Suprapubic skin (tissue), 4 donors: ENCODE measurements at regions not wholly inside any gene's neighbourhood (a gene's known extent, or its start where the extent isn't known, plus 50 kb on each side); places are given as distances from the start of the nearest gene placed in this dataset.

Experiments used
- DNase-seq, 2 donors: peaks; one replicate each; pipeline ENCODE4 v3.0.0-alpha.2; 2019; ENCODE audit warnings: low spot score in 2 of 2
- H3K27ac ChIP-seq: fragments of 200-600 bp; sonication (generic); one replicate; pipeline ENCODE4 v1.5.1; 2019
- H3K27me3 ChIP-seq: fragments of 200-600 bp; sonication (generic); one replicate; pipeline ENCODE4 v1.5.1; 2019
- H3K36me3 ChIP-seq: fragments of 200-600 bp; sonication (generic); one replicate; pipeline ENCODE4 v1.5.1; 2019
- H3K4me1 ChIP-seq: fragments of 200-600 bp; sonication (generic); one replicate; pipeline ENCODE4 v1.5.1; 2019
- H3K4me3 ChIP-seq: fragments of 200-600 bp; sonication (generic); one replicate; pipeline ENCODE4 v1.5.1; 2019; ENCODE audit warnings: mild to moderate bottlenecking
- H3K9me3 ChIP-seq: fragments of 200-600 bp; sonication (generic); one replicate; pipeline ENCODE4 v1.5.1; 2019
- CTCF ChIP-seq, 2 donors: fragments of 200-600 bp in 1 of 2; fragments of 450-650 bp in 1 of 2; sonication (generic) in 1 of 2; IDR thresholded peaks; one replicate each; pipeline ENCODE4 v1.5.1; 2016 to 2019; ENCODE audit warnings: antibody characterized with exemption in 2 of 2, mild to moderate bottlenecking in 1 of 2, moderate library complexity in 1 of 2
- EP300 ChIP-seq: sonication (generic); formaldehyde crosslinking; IDR thresholded peaks from one replicate; pipeline ENCODE4 v1.6.1; 2017; ENCODE audit warnings: antibody characterized with exemption
- POLR2A ChIP-seq, 2 donors: fragments of 450-650 bp; IDR thresholded peaks; one replicate each; pipeline ENCODE4 v1.6.1; 2017; ENCODE audit warnings: antibody characterized with exemption in 2 of 2, mild to moderate bottlenecking in 2 of 2, moderate library complexity in 2 of 2
- POLR2AphosphoS5 ChIP-seq, 3 donors: sonication (generic); formaldehyde crosslinking; IDR thresholded peaks; one replicate each; pipeline ENCODE4 v1.6.1; 2017; ENCODE audit warnings: antibody characterized with exemption in 3 of 3
- WGBS: methylation state at CpG from one replicate; pipeline ENCODE4 v1.1.5; 2018; 5-methylcytosine and 5-hydroxymethylcytosine counted together

DNA sequence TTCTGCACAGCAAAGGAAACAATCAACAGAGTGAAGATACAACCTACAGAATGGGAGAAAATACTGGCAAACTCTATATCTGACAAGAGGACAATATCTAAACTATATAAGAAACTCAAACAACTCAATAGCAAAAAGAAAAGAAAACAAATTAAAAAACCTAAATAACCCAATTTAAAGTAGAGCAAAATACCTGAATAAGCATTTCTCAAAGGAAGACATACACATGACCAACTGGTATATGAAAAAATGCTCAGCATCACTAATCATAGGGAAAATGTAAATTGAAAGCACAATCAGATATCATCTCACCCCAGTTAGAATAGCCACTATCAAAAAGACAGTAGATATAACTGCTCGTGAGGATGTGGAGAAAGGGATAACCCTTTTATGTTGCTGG lies 87.8 kb upstream of the FOXA2 start:
- WGBS, result 79% methylated on average over 1 of the region's 1 CpG
- Histone ChIP-seq H3K27ac (no peak overlapping the region), H3K4me1 (no peaks in the 10 kb centered on the region), H3K9me3 (peaks cover 16% of the 10 kb centered on the region), H3K4me3 (no peak overlapping the region), H3K27me3 (peaks cover 17% of the 10 kb centered on the region), H3K36me3 (no peaks in the 10 kb centered on the region)
- TF ChIP-seq POLR2A (IDR thresholded peaks at IDR 0.05), result no peak
- no peak for TF ChIP-seq POLR2AphosphoS5 (IDR thresholded peaks at IDR 0.05)
- no peak for TF ChIP-seq CTCF (IDR thresholded peaks at IDR 0.05)
- TF ChIP-seq EP300, result no peak
- no peak for DNase-seq

DNA sequence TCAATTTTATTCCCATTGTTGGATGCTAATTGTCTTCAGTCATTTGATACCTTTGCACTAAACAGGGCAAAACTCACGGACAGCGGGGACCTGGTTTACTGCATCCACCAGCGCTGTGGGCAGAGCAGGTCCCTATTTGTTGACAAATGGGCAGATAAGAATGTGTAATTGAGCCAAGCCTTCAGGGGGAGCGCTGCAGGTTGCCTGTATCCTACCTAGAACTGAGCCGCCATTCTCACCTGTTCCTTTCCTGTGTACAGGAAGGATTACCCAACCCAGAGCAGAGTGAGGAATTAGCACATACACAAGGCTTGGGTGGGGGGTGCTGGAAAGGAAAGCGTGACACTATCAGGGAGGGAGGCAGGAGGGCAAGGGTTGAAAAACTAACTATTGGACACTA lies 89.1 kb upstream of the FOXA2 start:
- Histone ChIP-seq H3K4me1 (no peaks in the 10 kb centered on the region), H3K9me3 (peaks cover 13% of the 10 kb centered on the region), H3K36me3 (no peaks in the 10 kb centered on the region), H3K4me3 (no peak overlapping the region), H3K27ac (no peak overlapping the region), H3K27me3 (peaks cover 24% of the 10 kb centered on the region)
- no peak for TF ChIP-seq CTCF (IDR thresholded peaks at IDR 0.05)
- TF ChIP-seq POLR2A (IDR thresholded peaks at IDR 0.05), result no peak
- TF ChIP-seq EP300, result no peak
- no peak for DNase-seq
- WGBS, result 85% methylated on average over 6 of the region's 6 CpGs

GRCh38 chr20:22675341-22675740 lies 91.0 kb upstream of the FOXA2 start:
- H3K36me3 ChIP-seq, result no peaks in the 10 kb centered on the region

DNA sequence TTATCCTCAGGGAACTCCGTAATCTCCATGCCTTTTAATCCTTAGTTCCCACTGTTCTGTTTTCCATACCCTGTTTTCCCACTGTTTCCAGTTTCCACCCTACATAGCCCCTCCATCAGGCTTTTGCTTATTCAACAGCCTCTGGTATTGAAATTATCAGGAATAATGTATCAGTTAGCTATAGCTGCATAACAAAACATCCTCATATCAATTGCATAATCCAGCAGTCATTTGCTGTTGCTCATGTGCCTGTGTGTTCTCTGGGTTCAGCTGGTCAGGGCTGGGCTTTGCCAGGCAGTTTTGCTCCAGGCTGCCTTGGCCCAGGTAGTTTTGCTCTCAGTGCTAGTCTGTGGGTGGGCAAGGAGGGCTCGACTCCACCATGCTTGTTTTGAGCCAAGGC lies 94.3 kb upstream of the FOXA2 start:
- Histone ChIP-seq H3K4me1 (no peaks in the 10 kb centered on the region), H3K36me3 (no peaks in the 10 kb centered on the region), H3K4me3 (no peak overlapping the region), H3K9me3 (no peaks in the 10 kb centered on the region), H3K27ac (no peak overlapping the region), H3K27me3 (peaks cover 24% of the 10 kb centered on the region)
- 92% methylated on average over 2 of the region's 2 CpGs for WGBS
- TF ChIP-seq EP300, result no peak
- no peak for TF ChIP-seq POLR2A (IDR thresholded peaks at IDR 0.05)
- TF ChIP-seq POLR2AphosphoS5 (IDR thresholded peaks at IDR 0.05), result no peak
- DNase-seq, result no peak

More at GRCh38 chr20:22675341-22675740, 91.0 kb upstream of the FOXA2 start:
- Histone ChIP-seq H3K4me3 (no peak overlapping the region), H3K9me3 (peaks cover 2% of the 10 kb centered on the region), H3K27ac (no peak overlapping the region), H3K27me3 (peaks cover 29% of the 10 kb centered on the region), H3K4me1 (no peaks in the 10 kb centered on the region)
- 69% methylated on average over 10 of the region's 10 CpGs for WGBS
- TF ChIP-seq CTCF (IDR thresholded peaks at IDR 0.05) (no peak), EP300 (no peak), POLR2AphosphoS5 (IDR thresholded peaks at IDR 0.05) (no peak), POLR2A (IDR thresholded peaks at IDR 0.05) (no peak)
- no peak for DNase-seq

- H3K27ac ChIP-seq, result no peak overlapping the region
- H3K36me3 ChIP-seq, result no peaks in the 10 kb centered on the region
- peaks cover 23% of the 10 kb centered on the region for H3K27me3 ChIP-seq
- WGBS, result 65% methylated on average over 4 of the region's 4 CpGs
- TF ChIP-seq POLR2AphosphoS5 (IDR thresholded peaks at IDR 0.05), result no peak
- TF ChIP-seq CTCF (IDR thresholded peaks at IDR 0.05), result no peak
- no peak for TF ChIP-seq EP300
- TF ChIP-seq POLR2A (IDR thresholded peaks at IDR 0.05), result no peak
- DNase-seq, result no peak
- no peak overlapping the region for H3K4me3 ChIP-seq
- no peaks in the 10 kb centered on the region for H3K4me1 ChIP-seq
- H3K9me3 ChIP-seq, result no peaks in the 10 kb centered on the region
Observed at GRCh38 chr20:22679197-22679596, 94.8 kb upstream of the FOXA2 start.
